ENCODE measurements at regions not wholly inside any gene's neighbourhood (a gene's known extent, or its start where the extent isn't known, plus 50 kb on each side); places are given as distances from the start of the nearest gene placed in this dataset.

- no peaks in the 10 kb centered on the region for H3K9me3 ChIP-seq
- intact Hi-C loops (cut with DNase I), result no loop called here
- ATAC-seq (no peak), DNase-seq (no peak)
- no peak for TF ChIP-seq CTCF (IDR thresholded peaks at IDR 0.05)
- no peak overlapping the region for H3K4me3 ChIP-seq
- H3K27me3 ChIP-seq (ENCODE audit: low read depth), result peaks cover 39% of the 10 kb centered on the region
- no peaks in the 10 kb centered on the region for H3K4me1 ChIP-seq
- no peaks in the 10 kb centered on the region for H3K36me3 ChIP-seq
- H3K27ac ChIP-seq, result no peak overlapping the region
Measured at GRCh38 chr20:51221103-51221502, 198.2 kb upstream of the KCNG1 start.

GRCh38 chr20:51220293-51220706 is 197.4 kb upstream of the KCNG1 start:
- Histone ChIP-seq H3K4me1 (no peaks in the 10 kb centered on the region), H3K27me3 (ENCODE audit: low read depth) (peaks cover 39% of the 10 kb centered on the region), H3K4me3 (no peak overlapping the region), H3K36me3 (no peaks in the 10 kb centered on the region), H3K27ac (no peak overlapping the region), H3K9me3 (no peaks in the 10 kb centered on the region)
- intact Hi-C loops (cut with DNase I), result no loop called here
- TF ChIP-seq CTCF (IDR thresholded peaks at IDR 0.05), result peak; percentile 86
- DNase-seq, result peak; percentile 61
- ATAC-seq, result peak; percentile 59 to 62

GRCh38 chr20:51219544-51219943 is 196.6 kb upstream of the KCNG1 start:
- no peaks in the 10 kb centered on the region for H3K4me1 ChIP-seq
- peaks cover 39% of the 10 kb centered on the region for H3K27me3 ChIP-seq (ENCODE audit: low read depth)
- H3K27ac ChIP-seq, result no peak overlapping the region
- no peak for TF ChIP-seq CTCF (IDR thresholded peaks at IDR 0.05)
- no peak overlapping the region for H3K4me3 ChIP-seq
- no peaks in the 10 kb centered on the region for H3K9me3 ChIP-seq
- H3K36me3 ChIP-seq, result no peaks in the 10 kb centered on the region
- ATAC-seq (no peak), DNase-seq (no peak)
- intact Hi-C loops (cut with DNase I), result no loop called here

- Histone ChIP-seq H3K9me3 (no peaks in the 10 kb centered on the region), H3K27me3 (ENCODE audit: low read depth) (peaks cover 39% of the 10 kb centered on the region), H3K27ac (no peak overlapping the region), H3K4me1 (no peaks in the 10 kb centered on the region), H3K4me3 (no peak overlapping the region), H3K36me3 (no peaks in the 10 kb centered on the region)
- ATAC-seq (no peak), DNase-seq (no peak)
- TF ChIP-seq CTCF (IDR thresholded peaks at IDR 0.05), result no peak
- intact Hi-C loops (cut with DNase I), result no loop called here
Measured at GRCh38 chr20:51218603-51219002, 195.7 kb upstream of the KCNG1 start.

GRCh38 chr20:51217347-51218045 is 194.6 kb upstream of the KCNG1 start:
- ATAC-seq, result no peak
- DNase-seq, result no peak
- intact Hi-C loops (cut with DNase I), result no loop called here
- H3K36me3 ChIP-seq, result no peaks in the 10 kb centered on the region
- no peak overlapping the region for H3K27ac ChIP-seq
- H3K4me3 ChIP-seq, result no peak overlapping the region
- H3K27me3 ChIP-seq (ENCODE audit: low read depth), result peaks cover 37% of the 10 kb centered on the region
- no peaks in the 10 kb centered on the region for H3K9me3 ChIP-seq
- H3K4me1 ChIP-seq, result no peaks in the 10 kb centered on the region
- no peak for TF ChIP-seq CTCF (IDR thresholded peaks at IDR 0.05)

Data from lower lobe of right lung (tissue), 2 donors.